ENCODE measurements at regions not wholly inside any gene's neighbourhood (a gene's known extent, or its start where the extent isn't known, plus 50 kb on each side); places are given as distances from the start of the nearest gene placed in this dataset.

DNA sequence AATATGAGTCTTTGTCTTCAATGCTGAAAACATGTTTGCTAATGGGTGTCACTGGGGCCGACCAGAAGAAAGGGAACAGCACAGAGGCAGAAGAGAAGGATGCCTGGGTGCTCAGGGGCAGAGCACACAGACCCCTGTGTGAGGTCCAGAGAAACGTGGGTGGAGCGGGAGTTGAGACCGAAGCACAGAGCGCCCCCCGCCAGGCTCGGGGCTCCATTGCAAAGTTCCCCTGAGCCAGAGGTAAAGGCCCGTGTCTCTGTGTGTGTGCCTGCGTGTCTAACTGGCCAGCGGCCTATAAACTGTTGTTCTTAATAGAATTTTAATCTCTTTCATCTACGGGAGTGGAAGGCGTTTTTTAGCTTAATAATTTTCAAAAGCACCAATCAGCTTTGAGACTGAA, 343.1 kb downstream of the TEX29 start:
- CTCF ChIA-PET: no interaction called here
- DNase-seq (no peak), ATAC-seq (no peak)
- POLR2A ChIA-PET: no interaction called here
- intact Hi-C loops (cut with micrococcal nuclease): no loop called here
- Mint-ChIP-seq H3K4me1 (ENCODE audit: low read depth) (no peaks in the 10 kb centered on the region), H3K27me3 (peaks cover 1% of the 10 kb centered on the region), H3K9me3 (no peaks in the 10 kb centered on the region), H3K36me3 (ENCODE audit: low read depth) (no peaks in the 10 kb centered on the region), H3K27ac (no peak overlapping the region), H3K4me3 (no peak overlapping the region)
- TF ChIP-seq, protein P1, sequence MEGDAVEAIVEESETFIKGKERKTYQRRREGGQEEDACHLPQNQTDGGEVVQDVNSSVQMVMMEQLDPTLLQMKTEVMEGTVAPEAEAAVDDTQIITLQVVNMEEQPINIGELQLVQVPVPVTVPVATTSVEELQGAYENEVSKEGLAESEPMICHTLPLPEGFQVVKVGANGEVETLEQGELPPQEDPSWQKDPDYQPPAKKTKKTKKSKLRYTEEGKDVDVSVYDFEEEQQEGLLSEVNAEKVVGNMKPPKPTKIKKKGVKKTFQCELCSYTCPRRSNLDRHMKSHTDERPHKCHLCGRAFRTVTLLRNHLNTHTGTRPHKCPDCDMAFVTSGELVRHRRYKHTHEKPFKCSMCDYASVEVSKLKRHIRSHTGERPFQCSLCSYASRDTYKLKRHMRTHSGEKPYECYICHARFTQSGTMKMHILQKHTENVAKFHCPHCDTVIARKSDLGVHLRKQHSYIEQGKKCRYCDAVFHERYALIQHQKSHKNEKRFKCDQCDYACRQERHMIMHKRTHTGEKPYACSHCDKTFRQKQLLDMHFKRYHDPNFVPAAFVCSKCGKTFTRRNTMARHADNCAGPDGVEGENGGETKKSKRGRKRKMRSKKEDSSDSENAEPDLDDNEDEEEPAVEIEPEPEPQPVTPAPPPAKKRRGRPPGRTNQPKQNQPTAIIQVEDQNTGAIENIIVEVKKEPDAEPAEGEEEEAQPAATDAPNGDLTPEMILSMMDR (IDR thresholded peaks at IDR 0.05): no peak

DNA sequence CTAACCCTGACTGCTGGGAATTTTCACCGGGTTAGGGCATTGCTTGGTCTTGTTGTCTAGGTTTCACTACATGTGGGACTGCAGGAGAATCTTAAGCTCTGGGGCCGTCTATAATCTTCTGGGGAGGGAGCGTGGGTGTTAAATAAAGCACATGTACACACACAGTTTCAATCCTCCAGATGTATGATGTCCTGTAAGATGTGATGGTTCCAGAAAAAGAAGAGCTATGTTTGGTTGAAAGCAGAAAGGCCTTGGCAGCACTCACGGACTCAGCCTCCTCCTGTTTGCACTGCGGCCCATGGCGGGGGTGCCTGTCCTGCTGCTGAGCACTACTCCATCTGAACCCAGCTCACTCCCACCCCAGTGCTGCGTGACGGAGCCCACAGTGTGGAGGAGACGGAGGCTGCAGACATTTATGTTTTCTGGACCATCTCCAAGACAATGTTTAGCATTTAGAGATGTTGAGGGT, 343.5 kb downstream of the TEX29 start:
- POLR2A ChIA-PET: no interaction called here
- intact Hi-C loops (cut with micrococcal nuclease): no loop called here
- H3K9me3 Mint-ChIP-seq: no peaks in the 10 kb centered on the region
- TF ChIP-seq, protein P1 (IDR thresholded peaks at IDR 0.05): no peak
- DNase-seq (no peak), ATAC-seq (no peak)
- H3K27me3 Mint-ChIP-seq: peaks cover 1% of the 10 kb centered on the region
- no peaks in the 10 kb centered on the region for H3K36me3 Mint-ChIP-seq (ENCODE audit: low read depth)
- H3K4me1 Mint-ChIP-seq (ENCODE audit: low read depth): no peaks in the 10 kb centered on the region
- no peak overlapping the region for H3K4me3 Mint-ChIP-seq
- CTCF ChIA-PET: interaction anchor here (1.0 kb wide), 1 partner anchor 235 kb away, joined by 4 read pairs; no protein-coding TSS in a partner anchor
- H3K27ac Mint-ChIP-seq: no peak overlapping the region

DNA sequence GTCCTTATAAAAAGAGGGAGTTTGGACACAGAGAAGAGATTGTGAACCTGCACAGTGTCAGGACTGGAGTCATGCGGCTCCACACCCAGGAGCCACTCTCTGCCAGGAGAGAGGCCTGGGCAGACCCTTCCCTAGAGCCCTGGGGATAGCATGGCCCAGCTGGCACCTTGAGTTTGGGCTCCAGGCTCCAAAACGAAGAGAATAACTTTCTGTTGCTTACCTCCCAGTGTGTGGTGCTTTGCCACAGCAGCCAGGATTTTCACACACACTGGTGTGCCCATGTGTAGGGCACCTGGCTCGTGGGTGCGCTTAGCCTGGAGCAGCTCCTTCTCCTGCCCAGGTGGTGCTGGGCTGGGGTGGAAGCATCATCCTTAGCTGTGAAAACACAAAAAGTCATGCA, 344.3 kb downstream of the TEX29 start:
- H3K9me3 Mint-ChIP-seq: no peaks in the 10 kb centered on the region
- no peaks in the 10 kb centered on the region for H3K36me3 Mint-ChIP-seq (ENCODE audit: low read depth)
- no peak for ATAC-seq
- intact Hi-C loops (cut with micrococcal nuclease): no loop called here
- CTCF ChIA-PET: interaction anchor here (1.0 kb wide), 1 partner anchor 236 kb away, joined by 4 read pairs; no protein-coding TSS in a partner anchor
- TF ChIP-seq, protein P1 (IDR thresholded peaks at IDR 0.05): no peak
- POLR2A ChIA-PET: no interaction called here
- H3K4me3 Mint-ChIP-seq: no peak overlapping the region
- H3K27me3 Mint-ChIP-seq: peaks cover 1% of the 10 kb centered on the region
- no peak overlapping the region for H3K27ac Mint-ChIP-seq
- H3K4me1 Mint-ChIP-seq (ENCODE audit: low read depth): no peaks in the 10 kb centered on the region
- DNase-seq: no peak

DNA sequence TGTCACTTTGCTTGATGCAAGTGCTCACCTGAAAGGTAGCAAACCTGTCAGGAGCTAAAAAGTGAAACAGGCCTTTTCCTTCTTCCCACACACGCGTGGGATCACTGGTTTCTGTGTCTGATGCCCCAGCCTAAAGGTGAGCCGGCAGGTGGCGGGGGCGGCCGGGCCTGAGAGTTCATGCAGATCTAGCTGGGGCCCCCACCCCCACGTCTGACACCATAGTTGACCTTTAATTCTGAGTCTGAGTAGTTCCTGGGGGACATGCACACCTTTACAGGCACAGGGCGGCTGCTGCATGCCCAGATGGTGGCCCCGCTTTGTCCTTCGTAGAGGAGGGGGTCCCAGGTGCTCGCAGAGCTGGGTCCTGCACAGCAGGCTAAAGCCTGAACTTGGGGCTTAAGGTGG, 345.3 kb downstream of the TEX29 start:
- TF ChIP-seq, protein P1 (IDR thresholded peaks at IDR 0.05): no peak
- intact Hi-C loops (cut with micrococcal nuclease): no loop called here
- H3K4me3 Mint-ChIP-seq: no peak overlapping the region
- H3K9me3 Mint-ChIP-seq: no peaks in the 10 kb centered on the region
- no peak overlapping the region for H3K27ac Mint-ChIP-seq
- CTCF ChIA-PET: no interaction called here
- POLR2A ChIA-PET: no interaction called here
- no peak for ATAC-seq
- no peaks in the 10 kb centered on the region for H3K36me3 Mint-ChIP-seq (ENCODE audit: low read depth)
- H3K4me1 Mint-ChIP-seq (ENCODE audit: low read depth): no peaks in the 10 kb centered on the region
- no peak for DNase-seq
- peaks cover 1% of the 10 kb centered on the region for H3K27me3 Mint-ChIP-seq

DNA sequence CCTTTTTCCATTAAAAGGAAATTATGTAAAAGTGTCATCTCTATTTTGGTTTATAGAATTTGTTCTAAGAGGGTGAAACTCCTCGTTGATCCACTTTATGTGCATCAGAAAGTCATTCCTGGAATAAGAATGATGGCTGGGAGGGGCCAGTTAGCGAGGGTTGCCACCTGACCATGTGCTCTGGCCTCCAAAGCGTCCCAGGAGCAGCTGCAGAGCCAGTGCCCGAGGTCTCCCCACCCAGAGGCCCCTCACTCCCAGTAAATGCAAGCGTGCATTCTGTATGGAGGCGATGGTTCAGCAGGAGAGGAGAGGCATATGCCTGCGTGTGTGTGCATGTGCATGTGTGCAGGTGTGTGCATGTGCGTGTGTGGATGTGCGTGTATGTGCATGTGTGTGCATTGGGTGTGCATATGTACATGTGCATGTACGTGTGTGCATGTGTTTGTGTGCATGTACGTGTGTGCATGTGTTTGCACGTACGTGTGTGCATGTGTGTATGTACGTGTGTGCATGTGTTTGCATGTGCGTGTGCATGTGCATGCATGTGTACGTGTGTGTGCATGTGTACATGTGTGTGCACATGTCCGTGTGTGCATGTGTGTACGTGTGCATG, 345.8 kb downstream of the TEX29 start:
- no peak for ATAC-seq
- no peak for DNase-seq
- no peaks in the 10 kb centered on the region for H3K9me3 Mint-ChIP-seq
- H3K4me3 Mint-ChIP-seq: no peak overlapping the region
- ChIA-PET CTCF (no interaction called here), POLR2A (no interaction called here)
- intact Hi-C loops (cut with micrococcal nuclease): no loop called here
- TF ChIP-seq, protein P1 (IDR thresholded peaks at IDR 0.05): no peak
- H3K27me3 Mint-ChIP-seq: peaks cover 1% of the 10 kb centered on the region
- no peaks in the 10 kb centered on the region for H3K36me3 Mint-ChIP-seq (ENCODE audit: low read depth)
- H3K4me1 Mint-ChIP-seq (ENCODE audit: low read depth): no peaks in the 10 kb centered on the region
- no peak overlapping the region for H3K27ac Mint-ChIP-seq
